ENCODE measurements at regions not wholly inside any gene's neighbourhood (a gene's known extent, or its start where the extent isn't known, plus 50 kb on each side); places are given as distances from the start of the nearest gene placed in this dataset.

DNA sequence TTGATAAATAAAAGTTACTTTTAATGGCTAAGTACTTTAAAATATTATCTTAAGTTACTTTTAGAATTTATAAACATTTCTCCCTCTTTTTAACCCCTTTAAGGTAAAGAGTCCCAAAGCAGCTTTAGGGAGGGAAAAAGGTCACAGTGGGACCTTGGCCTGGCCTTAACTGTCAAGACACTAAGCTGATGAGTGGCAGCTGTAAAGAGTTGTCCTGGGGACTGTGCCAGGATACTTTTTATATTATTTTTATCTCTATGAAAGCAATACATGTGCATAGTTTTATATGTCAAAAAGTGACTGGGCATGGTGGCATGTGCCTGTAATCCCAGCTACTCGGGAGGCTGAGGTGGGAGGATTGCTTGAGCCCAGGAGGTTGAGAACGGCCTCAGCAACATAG lies 94.2 kb upstream of the RESF1 start:
- no peak for DNase-seq
- no peak overlapping the region for H3K4me3 ChIP-seq
- TF ChIP-seq, protein P1, sequence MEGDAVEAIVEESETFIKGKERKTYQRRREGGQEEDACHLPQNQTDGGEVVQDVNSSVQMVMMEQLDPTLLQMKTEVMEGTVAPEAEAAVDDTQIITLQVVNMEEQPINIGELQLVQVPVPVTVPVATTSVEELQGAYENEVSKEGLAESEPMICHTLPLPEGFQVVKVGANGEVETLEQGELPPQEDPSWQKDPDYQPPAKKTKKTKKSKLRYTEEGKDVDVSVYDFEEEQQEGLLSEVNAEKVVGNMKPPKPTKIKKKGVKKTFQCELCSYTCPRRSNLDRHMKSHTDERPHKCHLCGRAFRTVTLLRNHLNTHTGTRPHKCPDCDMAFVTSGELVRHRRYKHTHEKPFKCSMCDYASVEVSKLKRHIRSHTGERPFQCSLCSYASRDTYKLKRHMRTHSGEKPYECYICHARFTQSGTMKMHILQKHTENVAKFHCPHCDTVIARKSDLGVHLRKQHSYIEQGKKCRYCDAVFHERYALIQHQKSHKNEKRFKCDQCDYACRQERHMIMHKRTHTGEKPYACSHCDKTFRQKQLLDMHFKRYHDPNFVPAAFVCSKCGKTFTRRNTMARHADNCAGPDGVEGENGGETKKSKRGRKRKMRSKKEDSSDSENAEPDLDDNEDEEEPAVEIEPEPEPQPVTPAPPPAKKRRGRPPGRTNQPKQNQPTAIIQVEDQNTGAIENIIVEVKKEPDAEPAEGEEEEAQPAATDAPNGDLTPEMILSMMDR (IDR thresholded peaks at IDR 0.05): no peak
- no peak overlapping the region for H3K9ac ChIP-seq (ENCODE audit: low read depth in 2 of 2, low read length in 2 of 2)
- H3K4me1 ChIP-seq: no peaks in the 10 kb centered on the region
- H3K27ac ChIP-seq: no peak overlapping the region
- intact Hi-C loops (cut with DNase I): no loop called here
- no peaks in the 10 kb centered on the region for H3K9me3 ChIP-seq
- H3K27me3 ChIP-seq: no peaks in the 10 kb centered on the region
- no peaks in the 10 kb centered on the region for H3K36me3 ChIP-seq

DNA sequence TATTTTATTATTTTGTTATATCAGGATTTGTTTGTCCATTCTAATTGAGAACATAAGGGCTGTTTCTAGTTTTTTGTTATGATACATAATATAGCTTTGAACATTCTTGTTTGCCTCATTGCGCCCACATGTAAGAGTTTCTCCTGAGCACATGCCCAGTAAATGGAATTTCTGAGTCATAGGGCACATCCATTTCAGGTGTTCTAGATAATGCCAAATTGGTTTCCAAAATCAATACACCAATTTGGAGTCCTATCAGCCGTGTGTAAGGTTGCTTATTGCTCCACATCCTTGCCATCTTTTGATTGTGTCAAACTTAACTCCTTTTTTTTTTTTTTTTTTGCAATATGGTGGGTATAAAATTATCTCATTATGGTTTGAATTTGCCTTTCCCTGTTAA lies 97.9 kb upstream of the RESF1 start:
- Histone ChIP-seq H3K36me3 (no peaks in the 10 kb centered on the region), H3K4me1 (no peaks in the 10 kb centered on the region), H3K9me3 (no peaks in the 10 kb centered on the region), H3K27ac (no peak overlapping the region), H3K9ac (ENCODE audit: low read depth in 2 of 2, low read length in 2 of 2) (no peak overlapping the region), H3K27me3 (no peaks in the 10 kb centered on the region), H3K4me3 (no peak overlapping the region)
- TF ChIP-seq, protein P1 (IDR thresholded peaks at IDR 0.05): no peak
- DNase-seq: no peak
- intact Hi-C loops (cut with DNase I): no loop called here

DNA sequence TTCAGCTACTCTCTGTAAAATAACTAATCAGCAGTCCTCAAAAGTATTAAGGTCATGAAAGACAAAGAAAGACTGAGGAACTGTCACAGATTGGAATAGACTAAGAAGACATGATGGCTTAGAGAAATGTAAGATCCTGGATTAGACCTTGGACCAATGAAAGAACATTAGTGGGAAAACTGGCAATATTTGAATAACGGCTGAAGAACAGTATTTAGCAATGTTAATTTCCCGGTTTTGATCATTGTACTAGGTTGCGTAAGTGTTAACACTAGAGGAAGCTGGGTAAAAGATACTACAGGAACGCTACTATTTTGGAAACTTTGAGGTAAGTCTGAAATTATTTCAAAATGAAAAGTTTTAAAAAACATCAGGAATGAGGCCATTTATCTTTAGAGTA lies 98.8 kb upstream of the RESF1 start:
- H3K4me1 ChIP-seq: no peaks in the 10 kb centered on the region
- intact Hi-C loops (cut with DNase I): no loop called here
- no peaks in the 10 kb centered on the region for H3K36me3 ChIP-seq

DNA sequence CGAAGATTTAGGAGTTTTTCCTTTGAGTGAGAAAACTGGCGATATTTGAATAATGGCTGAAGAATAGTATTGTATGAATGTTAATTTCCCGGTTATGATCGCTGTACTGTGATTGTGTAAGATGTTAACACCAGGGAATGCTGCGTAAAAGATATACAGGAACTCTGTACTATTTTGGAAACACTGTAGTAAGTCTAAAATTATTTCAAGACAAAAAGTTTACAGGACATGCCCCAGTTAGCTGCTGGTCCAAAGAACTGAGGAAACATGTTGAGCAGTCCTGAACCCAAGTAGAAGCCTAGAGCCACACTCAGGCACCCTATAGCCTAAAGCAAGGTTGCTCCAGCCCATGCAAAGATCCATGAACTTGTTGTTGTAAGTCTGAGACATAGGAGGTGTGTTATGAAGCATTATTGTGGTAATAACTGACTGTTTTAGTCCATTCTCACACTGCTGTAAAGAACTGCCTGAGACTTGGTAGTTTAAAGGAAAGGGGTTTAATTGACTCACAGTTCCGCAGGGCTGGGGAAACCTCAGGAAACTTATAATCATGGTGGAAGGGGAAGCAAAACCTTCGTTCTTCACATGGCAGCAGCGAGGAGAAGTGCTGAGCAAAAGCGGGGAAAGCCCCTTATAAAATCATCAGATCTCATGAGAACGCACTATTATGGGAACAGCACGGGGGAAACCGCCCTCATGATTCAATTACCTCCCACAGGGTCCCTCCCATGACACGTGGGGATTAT lies 99.8 kb upstream of the RESF1 start:
- TF ChIP-seq, protein P1 (IDR thresholded peaks at IDR 0.05): no peak
- no peak for DNase-seq
- Histone ChIP-seq H3K9ac (ENCODE audit: low read depth in 2 of 2, low read length in 2 of 2) (no peak overlapping the region), H3K4me1 (no peaks in the 10 kb centered on the region), H3K27ac (no peak overlapping the region), H3K4me3 (no peak overlapping the region), H3K27me3 (no peaks in the 10 kb centered on the region), H3K36me3 (no peaks in the 10 kb centered on the region), H3K9me3 (no peaks in the 10 kb centered on the region)
- intact Hi-C loops (cut with DNase I): no loop called here

More for the DNA sequence above, 98.8 kb upstream of the RESF1 start:
- Histone ChIP-seq H3K27ac (no peak overlapping the region), H3K27me3 (no peaks in the 10 kb centered on the region), H3K9me3 (no peaks in the 10 kb centered on the region), H3K4me3 (no peak overlapping the region), H3K9ac (ENCODE audit: low read depth in 2 of 2, low read length in 2 of 2) (no peak overlapping the region)
- no peak for DNase-seq
- TF ChIP-seq, protein P1 (IDR thresholded peaks at IDR 0.05): no peak

DNA sequence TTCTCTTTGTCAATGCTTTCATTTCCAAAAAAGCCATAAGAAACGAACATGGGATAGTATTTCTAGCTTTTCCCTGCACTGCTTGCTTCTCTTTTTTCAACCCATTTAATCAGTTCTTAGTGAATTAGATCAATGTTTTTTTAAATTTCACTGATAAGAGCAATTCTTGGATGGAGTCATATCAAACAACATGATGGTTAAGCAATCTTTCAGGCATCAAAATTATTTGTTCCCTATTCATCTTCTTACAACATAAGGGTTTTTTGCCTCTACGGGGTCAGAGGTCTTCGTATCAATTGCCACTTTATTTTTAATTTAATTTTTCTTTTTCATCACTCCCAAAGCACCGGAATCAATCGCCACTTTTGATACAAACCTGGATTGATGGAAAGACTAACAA lies 103.8 kb upstream of the RESF1 start:
- Histone ChIP-seq H3K27me3 (no peaks in the 10 kb centered on the region), H3K36me3 (no peaks in the 10 kb centered on the region), H3K27ac (no peak overlapping the region), H3K9ac (ENCODE audit: low read depth in 2 of 2, low read length in 2 of 2) (no peak overlapping the region), H3K4me1 (no peaks in the 10 kb centered on the region), H3K4me3 (no peak overlapping the region), H3K9me3 (no peaks in the 10 kb centered on the region)
- TF ChIP-seq, protein P1 (IDR thresholded peaks at IDR 0.05): no peak
- DNase-seq: no peak
- intact Hi-C loops (cut with DNase I): no loop called here

All from colonic mucosa (tissue), 4 donors.